Upper lobe of left lung (tissue), 6 donors: ENCODE measurements at regions not wholly inside any gene's neighbourhood (a gene's known extent, or its start where the extent isn't known, plus 50 kb on each side); places are given as distances from the start of the nearest gene placed in this dataset.

Experiments used
- ATAC-seq, 2 donors: fragments of 200-7000 bp; cut with Tn5 transposase; one replicate each; pipeline ENCODE4 v1.9.1; 2022; ENCODE audit warnings: mild to moderate bottlenecking in 2 of 2, moderate library complexity in 2 of 2; ENCODE audit not compliant: low FRiP score in 2 of 2
- DNase-seq, 2 donors: peaks; one replicate each; pipeline ENCODE4 v3.0.0-alpha.2; 2019 to 2020
- H3K27ac ChIP-seq, 4 donors: fragments of 200-600 bp; sonication (generic); one replicate each; pipeline ENCODE4 v1.5.1; 2016 to 2019
- H3K27me3 ChIP-seq, 4 donors: fragments of 200-600 bp; sonication (generic); one replicate each; pipeline ENCODE4 v1.5.1; 2017 to 2019
- H3K36me3 ChIP-seq, 4 donors: fragments of 200-600 bp; sonication (generic); one replicate each; pipeline ENCODE4 v1.5.1; 2016 to 2019
- H3K4me1 ChIP-seq, 4 donors: fragments of 200-600 bp; sonication (generic); one replicate each; pipeline ENCODE4 v1.5.1; 2018 to 2019
- H3K4me3 ChIP-seq, 4 donors: fragments of 200-600 bp; sonication (generic); one replicate each; pipeline ENCODE4 v1.5.1; 2017 to 2019; ENCODE audit warnings: mild to moderate bottlenecking in 2 of 4, moderate library complexity in 1 of 4
- H3K9me3 ChIP-seq, 4 donors: fragments of 200-600 bp; sonication (generic); one replicate each; pipeline ENCODE4 v1.5.1; 2018 to 2019
- EP300 ChIP-seq, 4 donors: sonication (generic); formaldehyde crosslinking; IDR thresholded peaks; one replicate each; pipeline ENCODE4 v1.5.1; 2017; ENCODE audit warnings: antibody characterized with exemption in 4 of 4, control low read depth in 2 of 4
- POLR2A ChIP-seq, 4 donors: fragments of 450-650 bp; IDR thresholded peaks; one replicate each; pipeline ENCODE4 v1.5.1; 2016 to 2017; ENCODE audit warnings: antibody characterized with exemption in 4 of 4, mild to moderate bottlenecking in 2 of 4
- POLR2AphosphoS5 ChIP-seq, 2 donors: sonication (generic); formaldehyde crosslinking; IDR thresholded peaks; one replicate each; pipeline ENCODE4 v1.5.1; 2017; ENCODE audit warnings: antibody characterized with exemption in 2 of 2
- WGBS, 2 donors: methylation state at CpG; one replicate each; pipeline ENCODE4 v1.1.5; 2017 to 2018; 5-methylcytosine and 5-hydroxymethylcytosine counted together
- TF ChIP-seq, protein P1 (sequence below), 6 experiments: fragments of 450-650 bp in 4 of 6; fragments of 200-600 bp in 2 of 6; sonication (generic) in 2 of 6; IDR thresholded peaks; one replicate each; pipeline ENCODE4 v1.5.1; 2016 to 2019; ENCODE audit warnings: antibody characterized with exemption in 6 of 6
- donor health status: DM: no; HTN: no; CAD: no; lungs with moderate emphysema.
- donor health status: DM: no; HTN: yes; CAD: no; lungs with severe emphysema.

DNA sequence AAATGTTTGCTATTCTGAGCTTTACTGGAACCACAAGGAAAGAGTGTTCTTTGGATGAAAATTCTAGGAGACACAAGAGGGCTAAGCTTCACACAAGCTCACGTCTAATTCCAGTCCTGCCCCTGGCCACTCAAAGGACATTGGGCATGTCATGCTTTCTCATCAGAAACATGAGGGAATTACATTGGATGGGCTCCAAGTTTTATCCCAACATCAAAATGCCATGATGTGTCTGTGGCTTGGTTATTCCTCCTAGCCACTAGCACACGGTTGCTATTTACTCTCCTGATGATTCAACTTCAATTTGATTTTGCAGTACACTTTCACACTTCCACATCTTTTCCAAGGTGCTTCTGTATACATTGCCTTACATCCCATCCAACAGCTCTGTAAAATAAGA is 149.6 kb upstream of the FAM9B start:
- WGBS, 2 donors = 78 to 79% methylated on average over 2 of the region's 2 CpGs
- no peaks in the 10 kb centered on the region for H3K4me1 ChIP-seq
- ATAC-seq = no peak
- no peak overlapping the region for H3K4me3 ChIP-seq
- TF ChIP-seq EP300 (IDR thresholded peaks at IDR 0.05) (no peak), POLR2A (IDR thresholded peaks at IDR 0.05) (no peak), POLR2AphosphoS5 (IDR thresholded peaks at IDR 0.05) (no peak)
- TF ChIP-seq, protein P1, sequence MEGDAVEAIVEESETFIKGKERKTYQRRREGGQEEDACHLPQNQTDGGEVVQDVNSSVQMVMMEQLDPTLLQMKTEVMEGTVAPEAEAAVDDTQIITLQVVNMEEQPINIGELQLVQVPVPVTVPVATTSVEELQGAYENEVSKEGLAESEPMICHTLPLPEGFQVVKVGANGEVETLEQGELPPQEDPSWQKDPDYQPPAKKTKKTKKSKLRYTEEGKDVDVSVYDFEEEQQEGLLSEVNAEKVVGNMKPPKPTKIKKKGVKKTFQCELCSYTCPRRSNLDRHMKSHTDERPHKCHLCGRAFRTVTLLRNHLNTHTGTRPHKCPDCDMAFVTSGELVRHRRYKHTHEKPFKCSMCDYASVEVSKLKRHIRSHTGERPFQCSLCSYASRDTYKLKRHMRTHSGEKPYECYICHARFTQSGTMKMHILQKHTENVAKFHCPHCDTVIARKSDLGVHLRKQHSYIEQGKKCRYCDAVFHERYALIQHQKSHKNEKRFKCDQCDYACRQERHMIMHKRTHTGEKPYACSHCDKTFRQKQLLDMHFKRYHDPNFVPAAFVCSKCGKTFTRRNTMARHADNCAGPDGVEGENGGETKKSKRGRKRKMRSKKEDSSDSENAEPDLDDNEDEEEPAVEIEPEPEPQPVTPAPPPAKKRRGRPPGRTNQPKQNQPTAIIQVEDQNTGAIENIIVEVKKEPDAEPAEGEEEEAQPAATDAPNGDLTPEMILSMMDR (IDR thresholded peaks at IDR 0.05) = no peak
- no peaks in the 10 kb centered on the region for H3K9me3 ChIP-seq
- no peak overlapping the region for H3K27ac ChIP-seq
- DNase-seq = no peak
- no peaks in the 10 kb centered on the region for H3K27me3 ChIP-seq
- H3K36me3 ChIP-seq = no peaks in the 10 kb centered on the region

DNA sequence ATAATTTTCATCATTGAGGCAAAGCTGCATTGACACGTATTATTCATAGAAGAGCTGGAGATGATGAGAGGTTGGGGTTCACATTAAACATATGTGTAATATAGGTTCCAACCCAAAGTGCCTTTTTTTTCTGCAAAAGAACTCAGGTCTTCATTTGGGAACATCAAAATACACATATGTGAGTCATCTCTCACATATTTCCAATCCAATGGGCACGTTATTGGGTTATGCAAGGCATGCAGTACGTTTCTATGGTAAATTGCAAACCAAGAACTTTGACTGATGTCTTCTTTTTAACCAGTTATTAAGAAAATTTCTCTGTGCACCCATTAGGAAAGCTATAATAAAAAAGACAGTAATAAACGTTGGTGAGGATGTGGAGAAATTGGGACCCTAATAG is 150.3 kb upstream of the FAM9B start:
- TF ChIP-seq, protein P1 (IDR thresholded peaks at IDR 0.05) = no peak
- no peak for TF ChIP-seq EP300 (IDR thresholded peaks at IDR 0.05)
- TF ChIP-seq POLR2A (IDR thresholded peaks at IDR 0.05) = no peak
- no peak for TF ChIP-seq POLR2AphosphoS5 (IDR thresholded peaks at IDR 0.05)

GRCh38 chrX:9188117-9188516 is 154.2 kb upstream of the FAM9B start:
- DNase-seq = no peak
- Histone ChIP-seq H3K36me3 (no peaks in the 10 kb centered on the region), H3K9me3 (no peaks in the 10 kb centered on the region), H3K4me3 (no peak overlapping the region), H3K27ac (no peak overlapping the region), H3K4me1 (no peaks in the 10 kb centered on the region), H3K27me3 (no peaks in the 10 kb centered on the region)
- 70 to 82% methylated on average over 3 of the region's 3 CpGs for WGBS, 2 donors
- ATAC-seq = no peak
- TF ChIP-seq POLR2A (IDR thresholded peaks at IDR 0.05) (no peak), EP300 (IDR thresholded peaks at IDR 0.05) (no peak), POLR2AphosphoS5 (IDR thresholded peaks at IDR 0.05) (no peak)

More for the DNA sequence above, 150.3 kb upstream of the FAM9B start:
- H3K9me3 ChIP-seq = no peaks in the 10 kb centered on the region
- 67 to 85% methylated on average over 4 of the region's 4 CpGs for WGBS, 2 donors
- H3K36me3 ChIP-seq = no peaks in the 10 kb centered on the region
- no peaks in the 10 kb centered on the region for H3K27me3 ChIP-seq
- no peaks in the 10 kb centered on the region for H3K4me1 ChIP-seq
- ATAC-seq (no peak), DNase-seq (no peak)
- no peak overlapping the region for H3K27ac ChIP-seq
- no peak overlapping the region for H3K4me3 ChIP-seq

- WGBS, 2 donors = 49 to 64% methylated on average over 9 of the region's 9 CpGs
Observed at GRCh38 chrX:9189286-9189685, 155.4 kb upstream of the FAM9B start.

GRCh38 chrX:9191392-9191791 is 157.5 kb upstream of the FAM9B start:
- 86 to 88% methylated on average over 3 to 5 of the region's 5 CpGs for WGBS, 2 donors
- Histone ChIP-seq H3K36me3 (no peaks in the 10 kb centered on the region), H3K4me1 (no peaks in the 10 kb centered on the region), H3K27ac (no peak overlapping the region), H3K4me3 (no peak overlapping the region), H3K27me3 (no peaks in the 10 kb centered on the region), H3K9me3 (no peaks in the 10 kb centered on the region)
- ATAC-seq = no peak
- no peak for DNase-seq
- no peak for TF ChIP-seq POLR2A (IDR thresholded peaks at IDR 0.05)

More at GRCh38 chrX:9189286-9189685, 155.4 kb upstream of the FAM9B start:
- no peaks in the 10 kb centered on the region for H3K27me3 ChIP-seq
- TF ChIP-seq POLR2A (IDR thresholded peaks at IDR 0.05) (no peak), POLR2AphosphoS5 (IDR thresholded peaks at IDR 0.05) (no peak), EP300 (IDR thresholded peaks at IDR 0.05) (no peak)
- TF ChIP-seq, protein P1 (IDR thresholded peaks at IDR 0.05) = no peak
- no peaks in the 10 kb centered on the region for H3K9me3 ChIP-seq
- no peak overlapping the region for H3K27ac ChIP-seq
- ATAC-seq (no peak), DNase-seq (no peak)
- H3K4me3 ChIP-seq = no peak overlapping the region
- H3K4me1 ChIP-seq = no peaks in the 10 kb centered on the region
- no peaks in the 10 kb centered on the region for H3K36me3 ChIP-seq

DNA sequence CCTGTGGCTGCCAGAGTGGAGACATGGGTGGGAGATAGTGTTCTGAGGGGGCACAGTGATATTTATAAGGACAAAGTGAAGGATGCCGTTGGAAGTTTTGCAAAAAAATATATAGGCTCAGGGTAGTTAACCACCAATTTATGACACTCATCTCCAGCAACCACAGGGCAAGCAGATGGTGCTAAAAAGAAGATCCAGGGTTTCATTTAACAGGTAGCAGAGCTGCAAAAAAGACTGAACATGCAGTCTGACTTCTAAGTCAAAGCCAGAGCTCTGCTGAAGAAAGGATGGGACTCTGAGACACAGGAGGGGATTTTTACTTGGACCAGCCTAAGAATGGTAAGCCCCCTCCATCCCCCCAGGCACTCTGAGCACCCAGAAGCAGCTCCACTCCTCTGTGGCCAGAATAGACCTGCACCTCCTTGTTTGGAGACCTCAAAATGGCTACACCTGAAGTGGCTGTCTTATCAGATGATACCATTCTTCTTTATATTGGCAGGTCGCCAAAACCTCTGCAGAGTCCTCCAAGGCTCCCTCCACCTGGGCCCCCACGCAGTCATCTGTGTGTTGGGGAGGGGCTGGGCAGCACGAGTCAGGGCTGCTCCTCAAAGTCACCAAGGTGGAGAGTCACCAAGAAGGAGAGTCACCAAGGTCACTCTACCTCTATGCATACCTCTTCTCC is 161.4 kb upstream of the FAM9B start:
- H3K4me1 ChIP-seq = no peaks in the 10 kb centered on the region
- H3K9me3 ChIP-seq = no peaks in the 10 kb centered on the region
- no peak overlapping the region for H3K4me3 ChIP-seq
- ATAC-seq (no peak), DNase-seq (no peak)
- 44 to 61% methylated on average over 4 of the region's 4 CpGs for WGBS, 2 donors
- no peaks in the 10 kb centered on the region for H3K36me3 ChIP-seq
- no peaks in the 10 kb centered on the region for H3K27me3 ChIP-seq
- TF ChIP-seq POLR2AphosphoS5 (IDR thresholded peaks at IDR 0.05) (no peak), EP300 (IDR thresholded peaks at IDR 0.05) (no peak), POLR2A (IDR thresholded peaks at IDR 0.05) (no peak)
- TF ChIP-seq, protein P1 (IDR thresholded peaks at IDR 0.05) = no peak
- no peak overlapping the region for H3K27ac ChIP-seq
